Mammary epithelial cell (primary cell): ENCODE measurements at regions not wholly inside any gene's neighbourhood (a gene's known extent, or its start where the extent isn't known, plus 50 kb on each side); places are given as distances from the start of the nearest gene placed in this dataset.
"Not testable (repeated sequence)": the region's sequence is repeated elsewhere in the genome, so short reads cannot be mapped to it uniquely, and the experiment has no call there.

Source experiments
- EZH2 ChIP-seq: IDR thresholded peaks from 2 replicates; pipeline ENCODE4 v1.6.1; 2012; ENCODE audit warnings: low read length, inconsistent platforms, borderline replicate concordance
- TF ChIP-seq, protein P1 (sequence below), 2 donors: IDR thresholded peaks in 1 of 2; conservative IDR thresholded peaks in 1 of 2; 2 replicates each; pipeline ENCODE4 v1.5.1; 2011 to 2012; ENCODE audit warnings: inconsistent platforms in 2 of 2, low read length in 2 of 2, mild to moderate bottlenecking in 2 of 2, control low read depth in 1 of 2, low read depth in 1 of 2; ENCODE audit not compliant: insufficient read depth in 1 of 2; ENCODE audit errors: extremely low read depth in 1 of 2

DNA sequence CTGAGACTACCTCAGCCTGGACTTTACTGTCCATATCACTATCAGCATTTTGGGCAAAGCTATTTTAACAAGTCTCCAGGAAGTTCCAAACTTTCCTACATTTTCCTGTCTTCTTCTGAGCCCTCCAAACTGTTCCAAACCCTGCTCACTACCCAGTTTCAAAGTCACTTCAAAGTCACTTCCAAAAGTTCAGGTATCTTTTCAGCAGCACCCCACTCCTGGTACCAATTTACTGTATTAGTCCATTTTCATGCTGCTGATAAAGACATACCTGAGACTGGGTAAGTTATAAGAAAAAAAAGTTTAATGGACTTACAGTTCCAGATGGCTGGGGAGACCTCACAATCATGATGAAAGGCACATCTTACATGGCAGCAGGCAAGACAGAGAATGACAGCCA is 127.1 kb downstream of the SUCLA2 start:
- TF ChIP-seq, protein P1, sequence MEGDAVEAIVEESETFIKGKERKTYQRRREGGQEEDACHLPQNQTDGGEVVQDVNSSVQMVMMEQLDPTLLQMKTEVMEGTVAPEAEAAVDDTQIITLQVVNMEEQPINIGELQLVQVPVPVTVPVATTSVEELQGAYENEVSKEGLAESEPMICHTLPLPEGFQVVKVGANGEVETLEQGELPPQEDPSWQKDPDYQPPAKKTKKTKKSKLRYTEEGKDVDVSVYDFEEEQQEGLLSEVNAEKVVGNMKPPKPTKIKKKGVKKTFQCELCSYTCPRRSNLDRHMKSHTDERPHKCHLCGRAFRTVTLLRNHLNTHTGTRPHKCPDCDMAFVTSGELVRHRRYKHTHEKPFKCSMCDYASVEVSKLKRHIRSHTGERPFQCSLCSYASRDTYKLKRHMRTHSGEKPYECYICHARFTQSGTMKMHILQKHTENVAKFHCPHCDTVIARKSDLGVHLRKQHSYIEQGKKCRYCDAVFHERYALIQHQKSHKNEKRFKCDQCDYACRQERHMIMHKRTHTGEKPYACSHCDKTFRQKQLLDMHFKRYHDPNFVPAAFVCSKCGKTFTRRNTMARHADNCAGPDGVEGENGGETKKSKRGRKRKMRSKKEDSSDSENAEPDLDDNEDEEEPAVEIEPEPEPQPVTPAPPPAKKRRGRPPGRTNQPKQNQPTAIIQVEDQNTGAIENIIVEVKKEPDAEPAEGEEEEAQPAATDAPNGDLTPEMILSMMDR (conservative IDR thresholded peaks at IDR 0.05 in 1 of 2, IDR thresholded peaks at IDR 0.05 in 1 of 2; ENCODE audit: extremely low read depth in 1 of 2, insufficient read depth in 1 of 2, low read depth in 1 of 2, low read length in 2 of 2), result not testable (repeated sequence)
- TF ChIP-seq EZH2, result not testable (repeated sequence)
